NCI-H524 treated with DMSO at 0.1 percent for 48 hours (cell line): ENCODE measurements at regions not wholly inside any gene's neighbourhood (a gene's known extent, or its start where the extent isn't known, plus 50 kb on each side); places are given as distances from the start of the nearest gene placed in this dataset.

Source experiments
- DNase-seq: peaks from one replicate; lab custom pipeline; 2025; lab: John Stamatoyannopoulos, UW

DNA sequence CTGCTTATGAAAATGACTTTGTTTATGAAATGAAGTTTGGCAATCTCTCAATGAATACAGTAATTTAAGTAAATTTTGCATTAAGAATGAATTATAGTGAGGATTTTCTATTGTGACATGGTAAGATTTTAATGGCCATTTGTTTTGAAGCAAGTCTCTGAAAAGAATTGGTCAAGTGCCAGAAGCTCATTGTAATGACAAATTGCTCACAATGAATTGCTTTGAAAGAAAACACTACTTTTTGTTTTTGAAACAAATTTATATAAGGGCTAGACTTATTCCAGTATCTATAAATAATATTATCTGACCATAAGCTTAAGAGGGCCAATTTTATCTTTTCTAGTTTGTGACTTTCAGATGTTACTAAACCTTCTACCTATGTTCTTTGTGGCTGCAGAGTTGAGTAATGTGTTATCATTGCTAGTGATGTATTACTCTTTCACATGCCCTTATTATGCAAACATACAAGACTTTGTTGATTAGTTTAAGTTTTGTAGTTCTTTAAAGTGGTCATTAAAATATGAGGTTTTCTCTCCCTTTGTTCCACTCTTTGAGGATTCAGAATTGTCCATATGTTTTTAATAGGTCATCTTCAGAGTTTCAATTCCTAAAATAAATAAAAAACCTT is 93.0 kb upstream of the ZNF608 start:
- no peak for DNase-seq

GRCh38 chr5:124841829-124842712 is 95.6 kb upstream of the ZNF608 start:
- no peak for DNase-seq

DNA sequence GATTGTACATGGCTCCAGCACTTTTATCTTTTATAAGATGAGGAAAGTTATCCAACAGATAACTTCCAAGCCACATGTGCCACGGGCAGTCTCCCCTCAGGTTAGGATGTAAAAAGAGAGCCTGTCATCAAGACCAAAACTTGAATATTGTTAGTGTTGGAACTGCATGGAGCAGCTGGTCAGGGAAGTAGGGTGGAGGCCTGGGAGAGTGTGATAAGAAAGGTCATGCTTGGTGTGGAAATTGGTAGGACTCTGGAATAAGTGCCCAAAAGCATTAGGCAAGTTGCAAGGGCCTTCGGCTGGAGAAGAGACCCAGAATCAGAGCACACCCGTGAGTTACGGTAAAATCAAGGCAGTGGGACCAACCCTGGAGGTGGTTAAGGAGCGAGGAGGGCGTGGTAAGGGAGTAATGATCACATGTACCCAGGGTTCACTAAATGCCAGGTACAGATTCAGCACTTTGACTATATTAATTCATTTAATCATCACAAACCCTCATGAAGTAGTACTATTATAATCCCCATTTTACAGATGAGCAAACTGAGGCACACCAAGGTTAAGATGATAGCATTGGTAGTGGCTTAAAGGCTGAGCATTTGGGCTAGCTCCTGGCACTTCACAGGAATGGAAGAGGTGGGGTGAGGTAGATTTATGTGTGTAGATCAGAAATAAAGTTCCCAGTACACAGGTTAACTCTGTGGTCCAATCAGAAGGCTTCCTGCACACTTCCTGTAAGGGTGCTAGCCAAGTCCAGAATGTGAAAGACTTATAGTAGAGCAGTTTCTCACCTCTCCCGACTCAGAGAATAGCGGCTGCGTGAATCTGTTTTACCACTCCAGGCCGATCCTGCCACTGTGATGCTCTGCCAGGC is 96.5 kb upstream of the ZNF608 start:
- DNase-seq: no peak

GRCh38 chr5:124843596-124843899 is 97.1 kb upstream of the ZNF608 start:
- no peak for DNase-seq

DNA sequence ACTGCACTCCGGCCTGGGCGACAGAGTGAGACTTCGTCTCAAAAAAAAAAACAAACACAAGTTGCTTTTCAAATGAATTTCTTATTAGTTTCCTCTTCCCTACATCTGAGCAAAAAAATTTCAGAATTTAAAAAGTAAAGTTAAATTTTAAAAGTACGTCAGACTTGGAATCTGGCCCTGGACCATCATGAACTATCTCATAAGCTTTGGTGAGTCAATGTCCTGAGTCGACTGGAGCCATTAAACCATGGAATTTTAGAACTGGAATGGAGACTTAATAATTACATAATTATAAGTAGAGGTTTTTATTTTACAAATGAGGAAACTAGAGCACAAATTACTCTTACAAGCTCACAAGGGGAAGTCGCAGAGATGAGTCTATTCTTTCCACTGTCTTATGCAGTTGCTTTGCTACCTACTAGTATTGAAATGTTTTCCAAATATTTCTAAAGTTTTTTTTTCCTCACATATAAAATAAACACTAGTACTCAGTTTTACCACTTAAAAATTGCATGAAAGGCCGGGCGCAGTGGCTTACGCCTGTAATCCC is 98.0 kb upstream of the ZNF608 start:
- no peak for DNase-seq

DNA sequence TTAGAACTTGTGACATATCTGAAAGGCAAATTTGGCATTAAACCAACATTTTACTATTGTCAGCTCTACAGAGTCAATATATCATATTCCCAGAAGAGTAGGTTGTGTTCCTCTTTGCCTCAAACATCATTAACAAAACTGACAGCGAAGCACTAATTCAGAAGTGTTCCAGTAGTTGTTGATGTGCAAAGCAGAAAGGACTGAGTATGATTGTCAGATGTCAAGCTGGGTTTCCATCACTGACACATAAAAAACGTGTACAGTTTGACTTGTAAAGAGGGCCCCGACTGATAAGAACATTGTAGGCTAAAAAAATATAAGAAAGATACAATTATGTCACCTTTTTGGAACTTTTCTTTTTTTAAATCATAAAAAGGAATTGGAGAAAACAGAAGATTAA is 101.5 kb upstream of the ZNF608 start:
- no peak for DNase-seq

- no peak for DNase-seq
Measured at GRCh38 chr5:124849774-124850173, 103.3 kb upstream of the ZNF608 start.

DNA sequence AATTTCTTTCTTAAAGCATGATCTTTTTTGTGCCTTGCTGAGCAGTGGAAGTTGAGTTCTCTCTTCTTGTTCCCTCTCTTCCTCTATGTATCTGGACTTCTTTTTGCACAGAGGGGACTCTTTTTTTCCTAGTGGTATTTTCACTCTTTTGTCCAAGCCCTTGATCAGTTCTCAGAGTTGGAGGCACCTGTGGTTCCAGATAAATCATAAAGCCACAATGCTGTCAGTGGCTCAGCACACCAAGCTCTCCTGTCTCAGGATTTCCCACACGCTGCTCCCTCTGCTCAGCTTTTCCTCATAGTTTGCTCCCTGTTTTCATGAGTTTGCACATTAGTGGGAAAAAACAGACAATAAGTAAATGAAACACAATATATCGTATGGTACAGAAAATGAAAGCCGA is 110.3 kb upstream of the ZNF608 start:
- no peak for DNase-seq

DNA sequence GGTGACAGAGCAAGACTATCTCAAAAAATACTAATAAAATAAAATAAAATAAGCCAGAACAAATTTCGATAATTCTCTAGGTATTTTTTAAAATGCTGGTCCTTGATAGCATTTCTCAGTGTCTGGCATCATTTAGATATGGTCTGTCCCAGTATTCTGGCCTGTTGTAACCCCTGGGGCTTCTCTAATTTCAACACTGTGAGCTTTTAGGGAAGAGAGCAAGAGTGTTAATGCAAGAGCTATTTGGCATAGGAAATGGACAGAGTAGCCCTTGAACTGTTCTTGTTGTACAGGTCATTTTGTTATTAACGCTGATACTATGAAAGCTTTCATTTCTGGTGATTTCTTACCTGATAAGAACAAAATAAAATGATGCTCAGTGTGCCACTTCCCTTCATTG is 112.2 kb upstream of the ZNF608 start:
- no peak for DNase-seq

DNA sequence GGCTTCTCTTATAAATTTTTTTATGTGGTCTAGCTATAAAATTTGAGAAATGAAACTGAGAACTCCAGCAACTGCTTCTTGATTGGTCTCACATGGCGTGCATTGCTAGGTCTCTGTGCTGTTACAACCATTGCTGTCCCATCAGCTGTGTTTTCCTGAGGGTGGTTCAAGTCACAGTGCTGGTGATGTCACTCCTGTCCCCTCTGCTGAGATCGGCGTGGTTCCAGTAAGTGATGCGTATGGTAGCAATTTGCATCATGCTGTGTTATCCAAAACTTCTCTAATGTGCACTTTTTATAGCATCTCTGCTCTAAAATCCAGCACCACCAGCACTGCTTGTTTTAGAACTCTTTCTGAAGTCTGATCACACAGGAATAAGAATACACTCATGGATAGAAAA is 112.6 kb upstream of the ZNF608 start:
- DNase-seq: no peak

DNA sequence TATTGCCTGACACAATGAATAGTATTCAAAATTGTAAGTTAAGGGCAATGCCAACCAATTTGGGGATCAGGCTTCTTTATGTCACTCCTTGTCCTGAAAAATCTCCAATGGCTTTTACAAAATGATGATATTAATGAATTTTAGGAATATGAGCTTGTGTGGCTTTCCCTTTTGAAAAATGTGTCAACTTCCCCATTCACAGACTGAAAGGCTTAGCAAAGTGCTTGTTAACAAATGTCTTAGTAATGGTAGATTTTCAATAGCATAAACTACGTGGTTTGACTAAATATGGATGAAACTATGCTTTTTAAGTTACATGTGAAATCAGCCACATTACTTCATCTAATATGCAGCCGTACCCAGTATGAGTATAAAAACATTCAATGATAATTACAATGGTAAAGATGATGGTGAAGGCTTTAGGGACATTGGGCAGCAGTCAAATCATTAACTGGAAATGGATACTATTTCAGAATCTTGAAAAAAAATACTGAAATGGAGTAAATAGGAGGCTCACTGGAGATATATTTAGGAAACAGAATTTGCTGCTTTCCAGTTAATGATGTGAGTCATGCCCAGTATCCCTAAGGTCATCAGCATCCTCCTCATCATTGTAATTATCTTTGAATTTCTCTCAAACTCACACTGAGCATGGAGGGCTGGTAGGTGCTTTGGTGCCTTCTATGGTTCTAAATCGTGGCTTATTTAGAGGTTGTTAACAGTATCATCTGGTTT is 113.3 kb upstream of the ZNF608 start:
- no peak for DNase-seq

DNA sequence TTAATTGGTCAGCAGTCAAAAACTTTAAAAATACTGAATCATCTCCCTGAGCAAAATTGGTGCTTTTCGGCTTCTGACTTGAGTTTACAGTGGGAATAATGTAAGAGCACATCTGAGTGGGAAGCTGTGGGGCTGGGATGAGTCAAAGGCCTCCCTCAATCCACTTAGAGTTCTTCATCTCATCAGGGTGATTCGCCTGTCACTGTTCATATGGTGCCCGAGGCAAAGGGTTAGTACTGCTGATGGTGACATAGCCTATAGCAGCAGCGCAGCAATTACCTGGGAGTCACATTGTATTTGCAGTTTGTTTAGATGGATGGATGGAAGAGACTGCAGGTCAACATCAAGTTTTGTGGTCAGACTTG is 113.8 kb upstream of the ZNF608 start:
- DNase-seq: no peak

DNA sequence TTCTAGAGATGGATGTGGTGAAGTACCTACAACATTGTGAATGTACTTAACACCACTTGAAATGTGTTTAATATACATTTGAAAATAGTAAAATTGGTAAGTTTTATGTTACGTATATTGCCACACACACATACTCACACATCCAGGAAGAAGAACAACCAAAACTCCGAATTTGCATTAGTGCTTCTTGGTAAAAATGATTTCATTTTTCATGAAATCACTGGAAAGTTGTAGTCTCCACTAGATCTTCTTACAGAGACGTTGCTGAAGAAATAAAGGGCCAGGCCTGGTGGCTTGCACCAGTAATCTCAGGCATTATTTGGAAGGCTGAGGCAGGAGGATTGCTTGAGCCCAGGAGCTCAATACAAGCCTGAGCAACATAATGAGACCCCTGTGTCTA is 118.6 kb upstream of the ZNF608 start:
- no peak for DNase-seq

GRCh38 chr5:124865603-124866354 is 119.3 kb upstream of the ZNF608 start:
- no peak for DNase-seq

DNA sequence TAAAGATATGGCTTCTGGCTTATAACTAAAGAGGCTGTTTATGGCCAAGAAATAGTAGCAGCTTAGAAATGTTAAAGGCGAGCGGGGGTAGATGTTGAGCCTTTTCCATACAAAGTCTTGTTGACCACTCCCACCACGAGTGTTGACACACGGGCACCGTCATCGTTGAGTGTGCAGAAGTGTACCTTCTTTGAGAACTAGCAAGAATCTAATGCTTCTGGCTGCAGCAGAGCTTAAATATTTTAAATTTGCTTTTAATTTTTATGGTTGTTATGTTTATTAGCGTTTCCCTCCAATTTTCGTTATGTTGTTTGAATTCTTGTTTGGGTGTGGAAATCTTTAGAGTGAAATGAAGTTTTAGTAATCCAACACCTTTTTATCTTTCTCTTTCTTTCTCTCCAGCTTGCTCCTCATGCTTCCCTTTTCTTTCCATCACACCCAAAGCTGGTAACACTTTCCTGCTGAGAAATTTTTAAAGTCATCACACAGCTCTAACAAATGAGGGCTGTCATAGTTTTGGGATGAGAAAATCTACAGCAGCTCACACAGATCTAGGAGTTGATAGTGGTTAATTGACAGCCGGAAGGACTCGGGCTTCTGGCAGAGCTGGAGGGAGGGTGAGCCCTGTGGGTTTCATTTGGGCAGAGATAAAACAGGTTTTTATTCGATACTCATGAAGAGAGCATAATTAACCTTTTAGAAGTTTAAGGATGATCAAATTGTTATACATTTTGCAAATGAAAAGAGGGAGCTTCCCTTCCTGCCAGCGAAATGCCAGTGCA is 120.1 kb upstream of the ZNF608 start:
- no peak for DNase-seq

DNA sequence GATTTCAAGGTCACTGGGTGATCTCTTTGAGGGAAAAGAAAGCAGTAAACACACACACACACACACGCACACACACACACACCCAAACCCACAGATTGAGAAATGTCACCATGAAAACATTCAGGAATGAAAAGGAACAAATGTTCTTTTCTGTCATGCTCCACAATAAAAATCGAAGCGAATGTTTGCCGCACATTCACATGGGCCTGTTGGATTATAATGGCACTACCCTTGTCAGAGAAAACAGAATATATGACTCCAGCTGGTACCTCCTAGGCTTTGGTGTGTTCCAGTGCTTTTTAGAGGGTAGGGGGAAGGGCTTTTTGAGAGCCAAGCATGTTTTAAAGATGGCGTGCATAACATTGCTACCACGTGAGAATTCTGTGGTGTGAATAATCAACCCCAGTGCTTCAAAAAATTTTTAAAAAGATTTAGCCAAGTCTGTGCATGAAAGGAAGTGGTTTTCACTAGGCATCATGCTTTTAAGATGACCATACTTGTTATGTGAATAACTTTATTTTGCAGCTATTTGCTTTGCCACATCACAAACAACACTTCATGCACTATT is 120.8 kb upstream of the ZNF608 start:
- DNase-seq: no peak

- DNase-seq: no peak
Measured at GRCh38 chr5:124868676-124869075, 122.2 kb upstream of the ZNF608 start.

DNA sequence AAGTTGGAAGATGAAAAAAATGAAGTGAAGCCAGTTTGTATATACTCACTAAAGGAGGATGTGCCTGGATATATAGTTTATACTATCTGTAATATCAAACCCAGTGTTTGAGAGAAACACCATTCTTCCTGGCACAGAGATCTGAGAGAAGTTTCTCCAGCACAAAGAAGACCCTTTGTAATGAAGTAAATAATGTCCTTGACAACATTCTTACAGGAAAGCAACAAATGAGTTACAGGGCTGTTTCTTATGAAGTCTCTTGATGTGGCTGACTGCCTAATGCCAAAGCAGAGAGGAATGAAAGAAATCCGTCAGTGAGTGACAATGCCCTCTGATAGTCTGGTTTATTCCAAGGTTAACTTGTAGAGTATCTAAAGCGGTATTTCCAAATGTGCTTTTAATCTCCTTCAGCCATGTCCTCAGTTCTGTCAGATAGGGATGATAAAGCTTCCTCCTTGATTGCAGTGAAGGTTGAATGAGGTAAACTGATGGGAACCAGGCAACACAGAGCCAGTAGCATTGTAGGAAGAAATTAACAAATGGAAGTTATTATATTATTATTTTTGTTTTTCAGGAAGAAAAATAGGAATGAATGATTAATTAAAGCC is 123.1 kb upstream of the ZNF608 start:
- no peak for DNase-seq

DNA sequence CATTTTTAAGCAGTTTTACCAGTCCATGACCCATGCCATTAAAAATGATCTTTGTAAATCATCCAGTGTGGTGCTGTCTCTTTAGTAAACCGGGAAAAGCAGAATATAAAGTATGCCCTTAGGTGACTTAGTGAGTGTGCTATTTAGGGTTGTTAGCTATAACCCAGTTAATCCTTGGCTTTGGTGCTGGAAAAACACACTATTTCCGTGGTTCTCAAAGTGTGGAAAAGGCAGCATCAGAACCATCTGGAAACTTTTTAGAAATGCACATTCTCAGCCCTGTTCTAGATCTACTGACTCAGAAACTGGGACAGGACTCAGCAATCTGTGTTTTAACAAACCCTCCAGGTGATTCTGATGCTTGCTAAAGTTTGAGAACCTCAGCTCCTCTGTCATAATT is 123.6 kb upstream of the ZNF608 start:
- no peak for DNase-seq

GRCh38 chr5:124871303-124871702 is 124.9 kb upstream of the ZNF608 start:
- DNase-seq: no peak
